Endothelial cell of umbilical vein (primary cell): ENCODE measurements at regions not wholly inside any gene's neighbourhood (a gene's known extent, or its start where the extent isn't known, plus 50 kb on each side); places are given as distances from the start of the nearest gene placed in this dataset.

Source experiments
- CTCF ChIP-seq, 2 donors: IDR thresholded peaks; 1 replicate in 1 of 2; 2 replicates in 1 of 2; pipeline ENCODE4 v1.5.1; 2011; ENCODE audit warnings: low read length in 2 of 2, mild to moderate bottlenecking in 2 of 2, moderate library complexity in 2 of 2, control low read depth in 1 of 2, inconsistent platforms in 1 of 2, low read depth in 1 of 2; ENCODE audit not compliant: insufficient read depth in 1 of 2; ENCODE audit errors: extremely low read depth in 1 of 2
- POLR2A ChIP-seq: IDR thresholded peaks from 2 replicates; pipeline ENCODE4 v1.6.1; 2012; ENCODE audit warnings: low read depth, mild to moderate bottlenecking, control low read depth, low read length
- POLR2AphosphoS5 ChIP-seq: IDR thresholded peaks from 2 replicates; pipeline ENCODE4 v1.6.1; 2012; ENCODE audit warnings: low read depth, mild to moderate bottlenecking, control low read depth, low read length, moderate library complexity; ENCODE audit not compliant: insufficient read depth
- TF ChIP-seq, protein P1 (sequence below): IDR thresholded peaks from 2 replicates; pipeline ENCODE4 v1.6.1; 2011; ENCODE audit not compliant: insufficient read depth, insufficient read length

- TF ChIP-seq POLR2A = no peak
- TF ChIP-seq, protein P1, sequence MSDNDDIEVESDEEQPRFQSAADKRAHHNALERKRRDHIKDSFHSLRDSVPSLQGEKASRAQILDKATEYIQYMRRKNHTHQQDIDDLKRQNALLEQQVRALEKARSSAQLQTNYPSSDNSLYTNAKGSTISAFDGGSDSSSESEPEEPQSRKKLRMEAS = no peak
- TF ChIP-seq POLR2AphosphoS5 = no peak
- no peak for TF ChIP-seq CTCF (IDR thresholded peaks at IDR 0.05; ENCODE audit: extremely low read depth in 1 of 2, insufficient read depth in 1 of 2, low read depth in 1 of 2, low read length in 2 of 2)
Observed at GRCh38 chr18:30405038-30405437, 637.5 kb downstream of the DSC3 start.
